ENCODE measurements at regions not wholly inside any gene's neighbourhood (a gene's known extent, or its start where the extent isn't known, plus 50 kb on each side); places are given as distances from the start of the nearest gene placed in this dataset.

DNA sequence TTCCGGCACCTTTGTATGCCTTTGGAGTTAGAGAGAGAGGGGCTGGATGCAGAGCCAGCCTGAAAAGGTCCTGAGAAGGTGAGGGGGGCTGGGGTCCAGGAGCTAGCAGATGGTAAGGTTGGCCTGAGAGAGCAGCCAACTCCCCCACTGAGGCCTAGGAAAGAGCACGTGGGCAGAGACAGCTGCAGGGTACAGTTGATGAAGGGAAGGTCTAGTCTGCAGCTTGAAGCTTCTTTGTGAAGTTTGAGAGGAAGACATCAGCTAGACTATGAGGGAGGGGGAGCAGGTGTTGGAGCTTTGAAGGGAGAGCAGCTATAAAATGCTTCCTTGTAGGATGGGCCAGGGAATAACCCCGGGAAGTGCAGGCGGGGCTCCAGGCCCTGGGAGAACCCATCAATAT is 289.3 kb upstream of the AMIGO2 start:
- POLR2A ChIA-PET = no interaction called here
- intact Hi-C loops (cut with micrococcal nuclease; ENCODE audit: unreplicated experiment) = no loop called here

More for the DNA sequence above, 289.3 kb upstream of the AMIGO2 start:
- ATAC-seq (no peak), DNase-seq (ENCODE audit: low spot score) (no peak), FAIRE-seq (no peak)
- Histone ChIP-seq H3K4me2 (ENCODE audit: low read depth, low read length) (no peak overlapping the region), H3K9me3 (ENCODE audit: low read length) (no peaks in the 10 kb centered on the region), H3K4me1 (ENCODE audit: insufficient read depth, low read length) (no peaks in the 10 kb centered on the region), H3K27me3 (ENCODE audit: control insufficient read depth in 1 of 2, insufficient read depth in 2 of 2, low read length in 2 of 2) (no peaks in the 10 kb centered on the region), H2AFZ (ENCODE audit: low read length) (no peak overlapping the region), H3K9ac (ENCODE audit: insufficient read depth, low read depth, low read length) (no peak overlapping the region), H3K4me3 (replicated peaks in 1 of 3; ENCODE audit: insufficient read depth in 1 of 3, low read depth in 2 of 3, low read length in 3 of 3) (no peak overlapping the region), H3K79me2 (ENCODE audit: insufficient read depth, low read length) (no peaks in the 10 kb centered on the region), H3K27ac (ENCODE audit: extremely low read length, insufficient read depth, low read length) (no peak overlapping the region), H3K36me3 (replicated peaks in 1 of 2; ENCODE audit: control insufficient read depth in 1 of 2, insufficient read depth in 2 of 2, low read length in 2 of 2) (no peaks in the 10 kb centered on the region), H4K20me1 (ENCODE audit: insufficient read depth, low read length) (no peaks in the 10 kb centered on the region)
- 18% methylated on average over 4 of the region's 4 CpGs for WGBS (ENCODE audit: low lambda C conversion rate)
- no TSS peak for BruUV-seq (replicated peaks)
- CTCF ChIA-PET (ENCODE audit: low intra/inter-chr PET ratio, low total read pairs) = no interaction called here
- in situ Hi-C loops (cut with HindIII; ENCODE audit: extremely low pct_ligation_motif_present, low pct_unique_long_range_greater_than_20kb) = no loop called here
- TF ChIP-seq, protein P1, sequence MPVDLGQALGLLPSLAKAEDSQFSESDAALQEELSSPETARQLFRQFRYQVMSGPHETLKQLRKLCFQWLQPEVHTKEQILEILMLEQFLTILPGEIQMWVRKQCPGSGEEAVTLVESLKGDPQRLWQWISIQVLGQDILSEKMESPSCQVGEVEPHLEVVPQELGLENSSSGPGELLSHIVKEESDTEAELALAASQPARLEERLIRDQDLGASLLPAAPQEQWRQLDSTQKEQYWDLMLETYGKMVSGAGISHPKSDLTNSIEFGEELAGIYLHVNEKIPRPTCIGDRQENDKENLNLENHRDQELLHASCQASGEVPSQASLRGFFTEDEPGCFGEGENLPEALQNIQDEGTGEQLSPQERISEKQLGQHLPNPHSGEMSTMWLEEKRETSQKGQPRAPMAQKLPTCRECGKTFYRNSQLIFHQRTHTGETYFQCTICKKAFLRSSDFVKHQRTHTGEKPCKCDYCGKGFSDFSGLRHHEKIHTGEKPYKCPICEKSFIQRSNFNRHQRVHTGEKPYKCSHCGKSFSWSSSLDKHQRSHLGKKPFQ (CRISPR knock-in tag; IDR thresholded peaks at IDR 0.05; ENCODE audit: insufficient replicate concordance) = no peak
- TF ChIP-seq, protein P2, sequence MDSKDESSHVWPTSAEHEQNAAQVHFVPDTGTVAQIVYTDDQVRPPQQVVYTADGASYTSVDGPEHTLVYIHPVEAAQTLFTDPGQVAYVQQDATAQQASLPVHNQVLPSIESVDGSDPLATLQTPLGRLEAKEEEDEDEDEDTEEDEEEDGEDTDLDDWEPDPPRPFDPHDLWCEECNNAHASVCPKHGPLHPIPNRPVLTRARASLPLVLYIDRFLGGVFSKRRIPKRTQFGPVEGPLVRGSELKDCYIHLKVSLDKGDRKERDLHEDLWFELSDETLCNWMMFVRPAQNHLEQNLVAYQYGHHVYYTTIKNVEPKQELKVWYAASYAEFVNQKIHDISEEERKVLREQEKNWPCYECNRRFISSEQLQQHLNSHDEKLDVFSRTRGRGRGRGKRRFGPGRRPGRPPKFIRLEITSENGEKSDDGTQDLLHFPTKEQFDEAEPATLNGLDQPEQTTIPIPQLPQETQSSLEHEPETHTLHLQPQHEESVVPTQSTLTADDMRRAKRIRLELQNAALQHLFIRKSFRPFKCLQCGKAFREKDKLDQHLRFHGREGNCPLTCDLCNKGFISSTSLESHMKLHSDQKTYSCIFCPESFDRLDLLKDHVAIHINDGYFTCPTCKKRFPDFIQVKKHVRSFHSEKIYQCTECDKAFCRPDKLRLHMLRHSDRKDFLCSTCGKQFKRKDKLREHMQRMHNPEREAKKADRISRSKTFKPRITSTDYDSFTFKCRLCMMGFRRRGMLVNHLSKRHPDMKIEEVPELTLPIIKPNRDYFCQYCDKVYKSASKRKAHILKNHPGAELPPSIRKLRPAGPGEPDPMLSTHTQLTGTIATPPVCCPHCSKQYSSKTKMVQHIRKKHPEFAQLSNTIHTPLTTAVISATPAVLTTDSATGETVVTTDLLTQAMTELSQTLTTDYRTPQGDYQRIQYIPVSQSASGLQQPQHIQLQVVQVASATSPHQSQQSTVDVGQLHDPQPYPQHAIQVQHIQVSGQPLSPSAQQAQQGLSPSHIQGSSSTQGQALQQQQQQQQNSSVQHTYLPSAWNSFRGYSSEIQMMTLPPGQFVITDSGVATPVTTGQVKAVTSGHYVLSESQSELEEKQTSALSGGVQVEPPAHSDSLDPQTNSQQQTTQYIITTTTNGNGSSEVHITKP (CRISPR knock-in tag; IDR thresholded peaks at IDR 0.05; ENCODE audit: low read depth) = no peak
- TF ChIP-seq FOXO1 (CRISPR knock-in tag; IDR thresholded peaks at IDR 0.05) (no peak), NFIC (IDR thresholded peaks at IDR 0.05; ENCODE audit: low read length) (no peak), SRSF4 (IDR thresholded peaks at IDR 0.05; ENCODE audit: low read depth, low read length, poor library complexity, severe bottlenecking) (no peak), ZNF335 (CRISPR knock-in tag; IDR thresholded peaks at IDR 0.05) (no peak), ZNF549 (CRISPR knock-in tag; IDR thresholded peaks at IDR 0.05) (no peak), NR3C1 (CRISPR knock-in tag; IDR thresholded peaks at IDR 0.05) (no peak), MAF1 (CRISPR knock-in tag; IDR thresholded peaks at IDR 0.05; ENCODE audit: borderline replicate concordance) (no peak), MTA3 (CRISPR knock-in tag; IDR thresholded peaks at IDR 0.05) (no peak), RBFOX2 (IDR thresholded peaks at IDR 0.05; ENCODE audit: low read depth, low read length) (no peak), ZNF605 (CRISPR knock-in tag; IDR thresholded peaks at IDR 0.05) (no peak)
- TF ChIP-seq, protein P3, sequence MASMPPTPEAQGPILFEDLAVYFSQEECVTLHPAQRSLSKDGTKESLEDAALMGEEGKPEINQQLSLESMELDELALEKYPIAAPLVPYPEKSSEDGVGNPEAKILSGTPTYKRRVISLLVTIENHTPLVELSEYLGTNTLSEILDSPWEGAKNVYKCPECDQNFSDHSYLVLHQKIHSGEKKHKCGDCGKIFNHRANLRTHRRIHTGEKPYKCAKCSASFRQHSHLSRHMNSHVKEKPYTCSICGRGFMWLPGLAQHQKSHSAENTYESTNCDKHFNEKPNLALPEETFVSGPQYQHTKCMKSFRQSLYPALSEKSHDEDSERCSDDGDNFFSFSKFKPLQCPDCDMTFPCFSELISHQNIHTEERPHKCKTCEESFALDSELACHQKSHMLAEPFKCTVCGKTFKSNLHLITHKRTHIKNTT (CRISPR knock-in tag; IDR thresholded peaks at IDR 0.05) = no peak
- TF ChIP-seq, protein P4, sequence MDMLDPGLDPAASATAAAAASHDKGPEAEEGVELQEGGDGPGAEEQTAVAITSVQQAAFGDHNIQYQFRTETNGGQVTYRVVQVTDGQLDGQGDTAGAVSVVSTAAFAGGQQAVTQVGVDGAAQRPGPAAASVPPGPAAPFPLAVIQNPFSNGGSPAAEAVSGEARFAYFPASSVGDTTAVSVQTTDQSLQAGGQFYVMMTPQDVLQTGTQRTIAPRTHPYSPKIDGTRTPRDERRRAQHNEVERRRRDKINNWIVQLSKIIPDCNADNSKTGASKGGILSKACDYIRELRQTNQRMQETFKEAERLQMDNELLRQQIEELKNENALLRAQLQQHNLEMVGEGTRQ (IDR thresholded peaks at IDR 0.05; ENCODE audit: low read depth, low read length) = no peak
- TF ChIP-seq, protein P4 (CRISPR knock-in tag; IDR thresholded peaks at IDR 0.05; ENCODE audit: borderline replicate concordance) = no peak

Measured in HepG2 (cell line).